H9 (cell line): ENCODE measurements at regions not wholly inside any gene's neighbourhood (a gene's known extent, or its start where the extent isn't known, plus 50 kb on each side); places are given as distances from the start of the nearest gene placed in this dataset.

ENCODE experiments used
- DNase-seq: peaks from one replicate; pipeline ENCODE4 v3.0.0-alpha.2; 2017
- H2AFZ ChIP-seq: one replicate; pipeline ENCODE4 v1.6.1; 2013; ENCODE audit warnings: mild to moderate bottlenecking, low read length, control low read depth, moderate library complexity
- H2AK5ac ChIP-seq: 2 replicates; pipeline ENCODE4 v1.6.1; 2013; ENCODE audit warnings: low read length, control low read depth, mixed read lengths; ENCODE audit not compliant: insufficient read length
- H2BK120ac ChIP-seq: one replicate; pipeline ENCODE4 v1.6.1; 2013; ENCODE audit warnings: low read depth, mild to moderate bottlenecking, low read length, control low read depth, inconsistent platforms; ENCODE audit not compliant: poor library complexity, severe bottlenecking
- H2BK12ac ChIP-seq: 2 replicates; pipeline ENCODE4 v1.6.1; 2013; ENCODE audit warnings: low read length, control low read depth, mixed read lengths, low read depth; ENCODE audit not compliant: insufficient read length
- H2BK15ac ChIP-seq: 2 replicates; pipeline ENCODE4 v1.6.1; 2013; ENCODE audit warnings: low read depth, low read length, control low read depth
- H2BK20ac ChIP-seq: one replicate; pipeline ENCODE4 v1.6.1; 2013; ENCODE audit warnings: low read depth, mild to moderate bottlenecking, low read length, control low read depth, inconsistent platforms; ENCODE audit not compliant: poor library complexity, severe bottlenecking
- H2BK5ac ChIP-seq: 2 replicates; pipeline ENCODE4 v1.6.1; 2013; ENCODE audit warnings: low read length, control low read depth, mixed read lengths; ENCODE audit not compliant: insufficient read length
- H3K14ac ChIP-seq: 2 replicates; pipeline ENCODE4 v1.6.1; 2013; ENCODE audit warnings: low read length, control low read depth; ENCODE audit not compliant: insufficient read depth
- H3K18ac ChIP-seq: 2 replicates; pipeline ENCODE4 v1.6.1; 2013; ENCODE audit warnings: low read depth, mild to moderate bottlenecking, mixed read lengths, low read length, control low read depth; ENCODE audit not compliant: insufficient read length
- H3K23ac ChIP-seq: 2 replicates; pipeline ENCODE4 v1.6.1; 2013; ENCODE audit warnings: low read length, control low read depth, mixed read lengths, low read depth; ENCODE audit not compliant: insufficient read length
- H3K23me2 ChIP-seq: 2 replicates; pipeline ENCODE4 v1.6.1; 2013; ENCODE audit warnings: low read depth, mild to moderate bottlenecking, mixed read lengths, low read length, control low read depth; ENCODE audit not compliant: insufficient read length, poor library complexity, severe bottlenecking
- H3K27ac ChIP-seq: 2 replicates; pipeline ENCODE4 v1.5.1; 2013; ENCODE audit warnings: low read length, control low read depth, mixed read lengths, low read depth; ENCODE audit not compliant: insufficient read length
- H3K27me3 ChIP-seq: 2 replicates; pipeline ENCODE4 v1.6.1; 2013; ENCODE audit warnings: low read length, control low read depth, inconsistent platforms; ENCODE audit not compliant: insufficient read depth
- H3K4ac ChIP-seq: 2 replicates; pipeline ENCODE4 v1.6.1; 2013; ENCODE audit warnings: low read depth, mild to moderate bottlenecking, control low read depth, inconsistent platforms, low read length, moderate library complexity
- H3K4me1 ChIP-seq: 2 replicates; pipeline ENCODE4 v1.6.1; 2013; ENCODE audit warnings: low read length, control low read depth, inconsistent platforms; ENCODE audit not compliant: insufficient read depth
- H3K4me2 ChIP-seq: 2 replicates; pipeline ENCODE4 v1.6.1; 2013; ENCODE audit warnings: low read length, control low read depth, mixed read lengths; ENCODE audit not compliant: insufficient read length, insufficient read depth
- H3K56ac ChIP-seq: 2 replicates; pipeline ENCODE4 v1.6.1; 2013; ENCODE audit warnings: low read depth, mild to moderate bottlenecking, mixed read lengths, low read length, control low read depth; ENCODE audit not compliant: insufficient read length
- H3K79me1 ChIP-seq: 2 replicates; pipeline ENCODE4 v1.6.1; 2013; ENCODE audit warnings: low read depth, mild to moderate bottlenecking, moderate library complexity, low read length, control low read depth, inconsistent platforms; ENCODE audit not compliant: insufficient read depth, poor library complexity, severe bottlenecking
- H3K79me2 ChIP-seq: 2 replicates; pipeline ENCODE4 v1.6.1; 2013; ENCODE audit warnings: low read length, control low read depth, inconsistent platforms; ENCODE audit not compliant: insufficient read depth
- H3K9ac ChIP-seq: 2 replicates; pipeline ENCODE4 v1.6.1; 2013; ENCODE audit warnings: low read length, control low read depth, mixed read lengths; ENCODE audit not compliant: insufficient read length; ENCODE audit errors: extremely low read depth
- H3K9me3 ChIP-seq: one replicate; pipeline ENCODE4 v1.6.1; 2013; ENCODE audit warnings: low read depth, low read length, inconsistent platforms; ENCODE audit not compliant: control insufficient read depth
- H3T11ph ChIP-seq: one replicate; pipeline ENCODE4 v1.6.1; 2013; ENCODE audit warnings: mild to moderate bottlenecking, low read length, control low read depth, inconsistent platforms
- H4K20me1 ChIP-seq: one replicate; pipeline ENCODE4 v1.6.1; 2013; ENCODE audit not compliant: control insufficient read depth, insufficient read length, insufficient read depth
- H4K5ac ChIP-seq: 2 replicates; pipeline ENCODE4 v1.6.1; 2013; ENCODE audit warnings: low read depth, mild to moderate bottlenecking, mixed read lengths, low read length, control low read depth; ENCODE audit not compliant: insufficient read length
- H4K8ac ChIP-seq: replicated peaks from 2 replicates; pipeline ENCODE4 v1.6.1; 2013; ENCODE audit warnings: low read length, control low read depth, mixed read lengths, low read depth; ENCODE audit not compliant: insufficient read length
- H4K91ac ChIP-seq: 2 replicates; pipeline ENCODE4 v1.6.1; 2013; ENCODE audit warnings: low read depth, mild to moderate bottlenecking, moderate library complexity, mixed read lengths, low read length, control low read depth; ENCODE audit not compliant: insufficient read length
- H3K27ac Mint-ChIP-seq, 3 experiments: 2 replicates in 2 of 3; 3 replicates in 1 of 3; pipeline ENCODE4 v1.8.0; 2020 to 2021; ENCODE audit warnings: mixed read lengths in 3 of 3, mild to moderate bottlenecking in 1 of 3, moderate library complexity in 1 of 3
- H3K27me3 Mint-ChIP-seq: 2 replicates; pipeline ENCODE4 v1.8.0; 2021; ENCODE audit warnings: low read depth, mild to moderate bottlenecking, moderate library complexity, mixed read lengths
- H3K36me3 Mint-ChIP-seq, 3 experiments: 2 replicates in 2 of 3; 3 replicates in 1 of 3; pipeline ENCODE4 v1.8.0; 2020 to 2021; ENCODE audit warnings: low read depth in 3 of 3, mixed read lengths in 3 of 3; ENCODE audit not compliant: insufficient read depth in 1 of 3
- H3K4me1 Mint-ChIP-seq, 2 experiments: 2 replicates each; pipeline ENCODE4 v1.8.0; 2020; ENCODE audit warnings: mixed read lengths in 2 of 2
- H3K4me3 Mint-ChIP-seq, 2 experiments: 2 replicates in 1 of 2; 3 replicates in 1 of 2; pipeline ENCODE4 v1.8.0; 2020 to 2021; ENCODE audit warnings: mild to moderate bottlenecking in 2 of 2, mixed read lengths in 2 of 2, moderate library complexity in 1 of 2
- H3K9me3 Mint-ChIP-seq, 2 experiments: 2 replicates in 1 of 2; 3 replicates in 1 of 2; pipeline ENCODE4 v1.8.0; 2020; ENCODE audit warnings: mild to moderate bottlenecking in 2 of 2, mixed read lengths in 2 of 2, moderate library complexity in 1 of 2
- TF ChIP-seq, protein P1 (sequence below): fragments of 200-600 bp; sonication (generic); conservative IDR thresholded peaks from 3 replicates; pipeline ENCODE4 v1.8.0; 2021; ENCODE audit warnings: antibody characterized with exemption, mild to moderate bottlenecking

- no peak overlapping the region for H2BK12ac ChIP-seq
- H3K4me3 Mint-ChIP-seq = no peak overlapping the region
- H3K79me1 ChIP-seq = no peaks in the 10 kb centered on the region
- H4K8ac ChIP-seq = no peak overlapping the region
- H2BK20ac ChIP-seq = no peak overlapping the region
- no peak overlapping the region for H3K23ac ChIP-seq
- no peaks in the 10 kb centered on the region for H3K79me2 ChIP-seq
- H3K4ac ChIP-seq = no peak overlapping the region
- no peaks in the 10 kb centered on the region; a peak in 2 of 7 replicates for H3K36me3 Mint-ChIP-seq
- peaks cover 7 to 10% of the 10 kb centered on the region in 2 experiments; a peak in 3 of 4 replicates for H3K4me1 Mint-ChIP-seq
- no peak overlapping the region for H3K56ac ChIP-seq
- no peaks in the 10 kb centered on the region for H3K23me2 ChIP-seq
- no peaks in the 10 kb centered on the region for H3K27me3 Mint-ChIP-seq
- no peak overlapping the region for H4K91ac ChIP-seq
- no peak overlapping the region for H3K18ac ChIP-seq
- H2BK15ac ChIP-seq = no peak overlapping the region
- H3K4me2 ChIP-seq = no peak overlapping the region
- no peaks in the 10 kb centered on the region for H3K27me3 ChIP-seq
- H3K27ac ChIP-seq = no peak overlapping the region
- no peak overlapping the region for H2BK5ac ChIP-seq
- H3K14ac ChIP-seq = no peak overlapping the region
- H3K9ac ChIP-seq = no peak overlapping the region
- H2AFZ ChIP-seq = no peak overlapping the region
- H4K5ac ChIP-seq = no peak overlapping the region
- H2AK5ac ChIP-seq = no peak overlapping the region
- no peak for DNase-seq
- no peaks in the 10 kb centered on the region; a peak in 2 of 5 replicates for H3K9me3 Mint-ChIP-seq
- H4K20me1 ChIP-seq = no peaks in the 10 kb centered on the region
- TF ChIP-seq, protein P1, sequence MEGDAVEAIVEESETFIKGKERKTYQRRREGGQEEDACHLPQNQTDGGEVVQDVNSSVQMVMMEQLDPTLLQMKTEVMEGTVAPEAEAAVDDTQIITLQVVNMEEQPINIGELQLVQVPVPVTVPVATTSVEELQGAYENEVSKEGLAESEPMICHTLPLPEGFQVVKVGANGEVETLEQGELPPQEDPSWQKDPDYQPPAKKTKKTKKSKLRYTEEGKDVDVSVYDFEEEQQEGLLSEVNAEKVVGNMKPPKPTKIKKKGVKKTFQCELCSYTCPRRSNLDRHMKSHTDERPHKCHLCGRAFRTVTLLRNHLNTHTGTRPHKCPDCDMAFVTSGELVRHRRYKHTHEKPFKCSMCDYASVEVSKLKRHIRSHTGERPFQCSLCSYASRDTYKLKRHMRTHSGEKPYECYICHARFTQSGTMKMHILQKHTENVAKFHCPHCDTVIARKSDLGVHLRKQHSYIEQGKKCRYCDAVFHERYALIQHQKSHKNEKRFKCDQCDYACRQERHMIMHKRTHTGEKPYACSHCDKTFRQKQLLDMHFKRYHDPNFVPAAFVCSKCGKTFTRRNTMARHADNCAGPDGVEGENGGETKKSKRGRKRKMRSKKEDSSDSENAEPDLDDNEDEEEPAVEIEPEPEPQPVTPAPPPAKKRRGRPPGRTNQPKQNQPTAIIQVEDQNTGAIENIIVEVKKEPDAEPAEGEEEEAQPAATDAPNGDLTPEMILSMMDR = no peak
- H3K4me1 ChIP-seq = no peaks in the 10 kb centered on the region
- no peaks in the 10 kb centered on the region for H3K9me3 ChIP-seq
- no peak overlapping the region for H3T11ph ChIP-seq
- H2BK120ac ChIP-seq = no peak overlapping the region
- H3K27ac Mint-ChIP-seq = no peak overlapping the region
Observed at GRCh38 chr5:8606231-8606630, 737.3 kb downstream of the MTRR start.
